Myocyte (in vitro differentiated cells): ENCODE measurements at regions not wholly inside any gene's neighbourhood (a gene's known extent, or its start where the extent isn't known, plus 50 kb on each side); places are given as distances from the start of the nearest gene placed in this dataset.
"Not testable (repeated sequence)": the region's sequence is repeated elsewhere in the genome, so short reads cannot be mapped to it uniquely, and the experiment has no call there.

Source experiments
- DNase-seq: peaks from one replicate; pipeline ENCODE4 v3.0.0-alpha.2; 2012; ENCODE audit warnings: low read depth

DNA sequence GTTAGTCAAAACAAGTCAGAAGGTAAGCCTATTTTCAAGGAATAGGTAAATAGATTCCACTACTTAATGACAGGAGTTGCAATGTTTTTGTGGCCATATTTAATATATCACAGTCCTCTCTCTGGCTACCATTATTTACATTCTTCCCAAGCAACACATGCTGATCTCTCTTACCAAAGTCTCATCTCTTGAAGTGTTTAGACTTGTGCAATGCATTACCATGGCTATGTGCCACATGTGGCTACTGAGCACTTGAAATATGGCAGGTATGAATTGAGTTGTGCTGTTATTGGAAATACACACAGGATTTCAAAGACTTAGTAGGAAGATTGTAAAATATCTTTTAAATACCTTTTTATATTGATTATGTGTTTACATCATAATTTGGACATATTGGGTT is 262.4 kb upstream of the PDE3A start:
- no peak for DNase-seq

DNA sequence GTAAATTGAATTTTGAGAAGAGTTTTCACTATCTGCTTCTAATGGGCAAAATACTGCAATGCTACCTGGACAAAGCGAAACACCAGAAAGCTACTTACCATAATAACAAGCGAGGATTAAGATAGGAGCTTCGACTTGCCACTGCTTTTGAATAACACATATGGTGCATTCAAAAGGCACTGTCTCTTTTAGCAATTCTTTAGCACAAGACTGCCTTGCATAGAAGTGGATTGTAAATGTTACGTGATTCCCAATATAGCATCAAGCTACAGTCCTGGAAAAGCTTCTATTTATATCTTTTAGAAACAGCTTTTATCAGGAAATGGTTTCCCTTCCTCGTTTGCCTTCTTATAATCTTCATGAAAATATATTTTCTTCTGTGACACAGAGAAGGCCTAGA is 258.7 kb upstream of the PDE3A start:
- DNase-seq: no peak

DNA sequence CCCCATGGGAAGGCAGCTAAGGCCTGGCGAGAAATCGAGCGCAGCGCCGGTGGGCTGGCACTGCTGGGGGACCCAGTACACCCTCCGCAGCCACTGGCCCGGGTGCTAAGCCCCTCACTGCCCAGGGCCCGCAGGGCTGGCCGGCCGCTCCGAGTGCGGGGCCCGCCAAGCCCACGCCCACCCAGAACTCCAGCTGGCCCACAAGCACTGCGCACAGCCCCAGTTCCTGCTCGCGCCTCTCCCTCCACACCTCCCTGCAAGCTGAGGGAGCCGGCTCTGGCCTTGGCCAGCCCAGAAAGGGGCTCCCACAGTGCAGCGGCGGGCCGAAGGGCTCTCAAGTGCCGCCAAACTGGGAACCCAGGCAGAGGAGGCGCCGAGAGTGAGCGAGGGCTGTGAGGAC is 253.0 kb upstream of the PDE3A start:
- DNase-seq: not testable (repeated sequence)

DNA sequence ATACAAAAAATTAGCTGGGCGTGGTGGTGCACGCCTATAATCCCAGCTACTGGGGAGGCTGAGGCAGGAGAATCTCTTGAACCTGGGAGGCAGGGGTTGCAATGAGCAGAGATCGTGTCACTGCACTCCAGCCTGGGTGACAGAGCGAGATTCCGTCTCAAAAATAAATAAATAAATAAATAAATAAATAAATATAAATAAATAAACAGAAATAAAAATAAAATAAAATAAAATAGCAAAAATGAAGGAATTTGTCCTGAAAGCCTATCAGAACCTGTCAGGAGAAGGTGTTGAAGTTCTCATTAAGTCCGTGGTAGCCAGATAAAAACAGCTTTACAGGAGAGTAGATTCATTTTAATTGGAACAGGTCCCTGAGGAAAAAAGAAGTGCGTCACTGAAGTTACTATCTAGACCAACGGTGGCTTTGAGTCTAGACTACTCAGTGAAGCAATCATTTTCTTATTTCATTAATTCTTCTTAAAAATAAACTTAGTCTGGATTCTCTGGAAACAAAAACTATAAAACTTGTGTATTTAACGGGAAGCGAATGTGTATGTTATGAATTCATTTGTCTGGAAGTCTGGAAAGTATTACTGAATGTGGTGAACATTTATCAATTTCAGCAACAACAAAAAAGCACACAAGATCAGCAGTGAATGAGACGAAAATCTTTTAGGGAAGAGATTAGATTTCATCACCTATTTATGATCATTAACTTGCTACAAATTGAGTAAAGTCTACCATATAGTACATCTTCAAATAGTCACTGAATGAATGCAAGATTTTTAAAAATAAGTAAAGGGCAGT is 248.5 kb upstream of the PDE3A start:
- DNase-seq: no peak

DNA sequence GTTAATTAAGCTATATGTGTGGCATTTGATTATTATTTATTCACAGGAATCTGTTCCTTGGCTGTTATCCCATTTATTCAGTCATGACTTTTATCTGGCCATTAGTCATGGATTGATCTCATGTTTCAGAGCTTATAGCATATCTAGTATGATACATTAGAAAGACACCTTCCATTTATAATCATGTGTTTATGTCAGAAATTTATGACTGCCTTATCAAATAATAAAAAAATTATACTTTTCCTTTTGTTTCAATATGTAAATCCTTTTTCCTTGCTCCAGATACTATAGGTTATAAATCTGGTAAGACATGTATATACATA is 248.0 kb upstream of the PDE3A start:
- no peak for DNase-seq

DNA sequence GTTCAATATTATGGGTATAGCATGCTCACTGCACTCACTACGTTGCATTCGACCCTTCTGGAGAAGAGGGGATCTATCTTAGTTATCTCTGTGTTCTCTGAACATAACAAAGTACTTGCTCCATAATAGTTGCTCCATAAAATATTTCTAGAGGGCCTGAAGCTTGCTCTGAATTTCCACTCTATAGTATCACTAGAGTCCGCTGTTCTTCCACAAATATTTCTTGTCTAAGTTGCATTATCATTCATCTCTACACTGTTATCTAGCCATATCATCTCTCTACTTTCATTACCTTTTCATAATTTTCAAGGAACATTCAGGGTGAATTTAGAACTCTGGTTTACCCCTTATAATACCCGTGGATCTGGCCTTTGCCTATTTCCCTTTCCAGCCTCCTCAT is 246.1 kb upstream of the PDE3A start:
- DNase-seq: no peak

DNA sequence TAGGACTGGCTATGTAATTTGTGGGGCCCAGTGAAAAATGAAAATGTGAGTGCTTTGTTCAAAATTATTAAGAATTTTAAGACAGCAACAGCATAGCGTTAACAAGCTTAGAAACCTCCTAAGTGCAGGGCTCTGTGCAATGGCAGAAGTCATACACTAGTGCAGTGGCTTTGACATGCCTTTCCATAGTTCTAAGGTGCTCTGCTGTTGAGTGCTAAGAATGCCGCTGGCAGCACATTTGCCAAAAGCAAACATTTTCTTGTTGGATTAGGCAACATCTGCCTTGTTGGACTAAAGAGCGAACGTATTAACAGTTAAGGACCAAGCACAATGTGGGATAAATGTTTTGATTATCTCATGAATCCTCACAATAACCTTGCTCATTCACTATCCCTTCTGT is 244.9 kb upstream of the PDE3A start:
- no peak for DNase-seq

DNA sequence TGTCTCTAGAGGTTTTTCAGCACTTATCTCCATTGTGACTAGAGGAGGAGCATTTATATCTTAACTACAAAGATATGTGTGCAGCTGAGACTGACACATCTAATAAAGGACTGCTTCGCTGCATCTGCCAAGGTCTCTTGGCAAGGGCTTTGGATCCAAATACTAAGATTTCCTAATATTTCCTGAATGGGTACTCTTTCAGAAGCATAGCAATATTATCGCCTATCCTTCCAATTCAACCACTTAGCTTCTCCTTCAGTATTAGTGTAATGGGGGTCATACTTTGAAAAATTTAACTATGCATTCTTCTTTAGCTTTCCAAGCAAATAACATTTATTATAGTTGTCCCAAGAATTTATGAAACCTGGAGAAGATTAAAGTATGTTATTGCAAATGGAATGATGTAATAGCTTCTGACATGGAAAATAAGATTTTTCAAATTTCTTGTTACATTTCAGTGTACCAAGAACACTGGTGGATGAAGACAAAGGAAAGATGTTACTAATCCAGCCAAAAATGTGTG is 243.0 kb upstream of the PDE3A start:
- no peak for DNase-seq

DNA sequence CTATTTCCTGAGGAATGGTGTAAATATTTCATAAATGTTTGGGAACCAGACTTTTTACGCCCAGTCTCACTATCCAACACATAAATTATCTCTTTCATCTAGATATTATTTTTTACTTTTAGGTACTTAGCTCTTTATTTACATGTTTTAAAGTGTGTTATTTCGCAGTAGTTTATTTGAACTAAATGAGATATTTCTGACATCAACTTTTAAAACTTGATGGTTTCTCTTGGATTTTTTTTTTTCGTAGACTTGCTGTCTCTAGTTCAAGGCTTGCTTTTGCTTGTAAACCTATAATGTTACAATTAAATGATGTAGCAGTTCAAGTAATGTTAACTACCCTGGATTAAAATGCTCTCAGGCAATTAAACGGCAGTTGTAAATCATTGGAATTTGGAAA is 241.7 kb upstream of the PDE3A start:
- no peak for DNase-seq

DNA sequence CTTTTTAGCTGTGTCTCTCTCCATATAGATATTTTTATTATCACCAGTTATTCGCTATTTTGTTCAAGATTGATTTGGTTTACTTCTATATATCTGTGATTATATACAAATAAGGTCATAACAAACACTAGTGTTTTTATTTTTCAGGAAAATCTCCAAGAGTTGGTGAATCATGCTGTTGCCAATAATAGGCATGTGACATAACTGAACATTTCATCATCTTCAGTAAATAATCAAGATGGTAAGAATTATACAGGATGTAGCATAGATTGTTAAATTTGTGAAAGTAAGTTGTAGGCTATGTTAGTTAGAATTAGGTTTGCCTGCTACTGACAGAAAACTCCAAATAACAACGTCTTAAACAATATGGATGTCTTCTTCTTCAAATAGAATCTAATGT is 240.9 kb upstream of the PDE3A start:
- DNase-seq: no peak

DNA sequence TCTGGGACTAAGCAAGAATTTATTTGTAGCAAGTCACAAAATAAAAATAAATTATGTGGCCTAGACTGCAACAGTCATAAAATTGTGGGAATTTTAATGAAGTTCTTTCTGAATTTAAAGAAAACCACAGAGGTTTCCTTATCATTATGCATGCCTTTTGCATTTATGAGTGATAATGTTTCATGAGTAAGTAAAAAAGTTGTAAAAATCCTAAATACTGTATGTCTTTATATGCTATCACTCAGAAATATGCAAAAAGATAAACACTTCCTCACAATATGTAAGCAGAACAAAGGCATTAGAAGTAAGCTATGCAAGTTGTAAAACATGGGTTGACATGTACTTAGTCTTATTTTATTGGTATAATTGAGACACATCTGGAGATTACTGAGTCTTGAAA is 239.4 kb upstream of the PDE3A start:
- DNase-seq: no peak

DNA sequence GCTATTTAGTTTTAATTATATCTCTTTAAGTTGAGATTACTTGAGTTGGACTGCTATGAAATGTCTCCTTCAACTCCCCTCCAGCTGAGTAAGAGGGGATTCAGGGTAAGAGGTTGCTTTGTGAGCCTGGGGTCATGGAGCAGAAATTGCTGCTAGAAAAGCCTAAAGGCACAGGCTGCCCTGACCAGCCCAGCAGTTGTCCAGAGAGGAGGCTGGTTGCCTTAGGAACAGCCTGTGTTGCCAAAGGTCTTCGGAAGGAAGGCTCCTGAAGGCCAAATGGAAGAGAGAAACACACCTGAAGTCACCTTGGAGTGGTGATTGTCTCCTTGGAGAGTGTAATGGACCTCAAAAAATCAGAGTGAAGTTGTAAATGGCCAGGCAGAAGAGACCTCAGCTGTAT is 235.5 kb upstream of the PDE3A start:
- no peak for DNase-seq

DNA sequence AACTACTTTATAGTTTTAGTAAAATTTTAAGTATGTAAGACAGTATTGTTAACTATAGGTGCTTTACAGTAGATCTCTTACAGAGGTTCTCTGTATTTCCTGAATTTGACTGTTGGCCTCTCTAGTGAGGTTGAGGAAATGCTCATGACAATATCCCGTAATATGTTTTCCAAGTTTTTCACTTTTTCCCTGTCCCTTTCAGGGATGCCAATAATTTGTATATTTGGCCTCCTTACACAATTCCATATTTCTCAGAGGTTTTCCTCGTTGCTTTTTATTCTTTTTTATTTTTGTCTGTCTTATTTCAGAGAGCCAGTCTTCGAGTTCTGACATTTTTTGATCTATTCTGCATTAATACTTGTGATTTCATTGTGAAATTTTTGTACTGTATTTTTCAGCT is 233.7 kb upstream of the PDE3A start:
- no peak for DNase-seq

DNA sequence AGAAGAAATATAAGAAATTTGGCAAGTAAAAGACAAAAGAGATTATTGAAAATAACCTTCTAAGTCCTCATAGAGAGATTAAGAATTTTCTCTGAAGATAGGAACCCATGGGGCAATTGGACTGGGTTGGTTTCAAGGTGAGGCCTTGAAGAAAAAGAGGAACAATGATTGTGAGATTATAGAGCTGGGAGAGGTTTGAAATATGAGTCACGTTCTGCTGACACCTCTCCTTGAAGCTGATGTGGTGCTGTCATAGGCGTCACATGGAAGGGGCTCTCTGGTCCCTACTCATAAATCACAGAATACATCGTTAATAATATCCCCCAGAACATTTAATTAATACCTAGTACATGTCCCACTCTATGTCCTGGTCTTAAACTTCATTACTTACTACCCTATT is 227.6 kb upstream of the PDE3A start:
- DNase-seq: no peak

DNA sequence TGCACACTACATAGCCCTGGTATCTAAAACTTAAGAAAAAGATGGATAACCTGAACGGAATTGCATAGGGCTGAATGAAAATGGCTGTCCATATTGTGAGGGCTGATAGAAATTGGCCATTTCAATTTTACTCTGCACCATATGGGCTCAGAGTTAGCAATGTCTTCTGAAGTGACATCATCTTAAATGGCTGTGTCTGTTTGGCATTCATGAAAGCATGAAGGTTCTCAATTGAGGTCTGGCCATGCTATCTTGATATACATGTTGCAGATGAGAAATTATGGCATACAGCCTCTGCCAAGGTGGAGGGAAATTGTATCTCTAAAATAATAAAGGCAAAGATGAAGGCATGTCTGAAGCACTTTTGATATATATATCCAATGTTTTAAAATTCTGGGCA is 226.0 kb upstream of the PDE3A start:
- DNase-seq: no peak

DNA sequence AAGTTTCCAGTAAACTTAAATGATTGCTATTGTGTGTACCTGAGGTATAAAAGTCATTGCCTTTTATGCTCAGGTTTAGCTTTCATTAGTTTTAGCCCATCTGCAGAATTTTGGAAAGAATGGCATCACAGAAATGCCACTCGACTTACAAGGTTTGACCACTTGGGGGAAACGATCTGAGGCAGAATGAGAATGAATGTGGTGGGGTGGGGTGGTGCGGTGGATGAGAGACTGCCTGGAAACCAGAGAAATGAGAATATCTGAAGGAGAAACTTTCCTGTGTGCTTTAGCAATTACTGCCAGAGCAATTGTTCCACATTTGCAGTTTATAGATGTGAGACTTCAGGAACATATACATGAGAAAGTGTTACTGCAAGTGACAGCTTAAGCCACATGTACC is 225.4 kb upstream of the PDE3A start:
- no peak for DNase-seq

DNA sequence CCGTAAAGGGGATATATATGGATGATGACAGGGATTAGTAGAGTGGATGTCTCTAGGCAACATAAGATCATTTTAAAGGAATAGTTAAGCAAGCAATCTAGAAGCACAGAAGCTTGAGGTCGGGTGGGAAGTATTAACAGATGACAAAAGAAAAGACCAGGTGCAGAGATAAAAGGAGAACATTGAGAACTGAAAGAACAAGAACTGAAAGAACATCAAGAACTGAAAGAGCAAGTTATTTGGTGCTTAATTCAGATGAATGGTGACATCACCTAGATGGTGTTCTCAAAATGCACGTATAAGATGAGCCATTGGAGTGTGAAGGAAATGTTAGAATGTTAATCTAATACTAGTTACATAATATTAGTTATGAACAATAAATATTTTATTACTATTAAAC is 224.0 kb upstream of the PDE3A start:
- no peak for DNase-seq

DNA sequence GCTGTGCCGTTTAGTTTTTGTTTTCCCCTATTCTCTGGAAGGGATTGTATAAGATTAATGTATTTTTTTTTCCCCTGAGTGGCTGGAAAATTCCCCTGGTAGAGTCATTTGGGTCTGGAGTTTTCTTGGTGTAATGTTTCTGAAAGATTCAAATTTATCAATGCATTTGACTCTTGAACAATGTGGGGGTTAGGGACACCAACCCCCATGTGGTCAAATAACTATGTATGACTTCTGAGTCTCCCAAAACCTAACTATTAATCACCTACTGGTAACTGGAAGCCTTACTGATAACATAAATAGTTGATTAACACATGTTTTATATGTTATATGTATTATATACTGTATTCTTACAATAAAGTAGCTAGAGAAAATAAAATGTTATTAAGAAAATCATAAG is 220.1 kb upstream of the PDE3A start:
- no peak for DNase-seq

DNA sequence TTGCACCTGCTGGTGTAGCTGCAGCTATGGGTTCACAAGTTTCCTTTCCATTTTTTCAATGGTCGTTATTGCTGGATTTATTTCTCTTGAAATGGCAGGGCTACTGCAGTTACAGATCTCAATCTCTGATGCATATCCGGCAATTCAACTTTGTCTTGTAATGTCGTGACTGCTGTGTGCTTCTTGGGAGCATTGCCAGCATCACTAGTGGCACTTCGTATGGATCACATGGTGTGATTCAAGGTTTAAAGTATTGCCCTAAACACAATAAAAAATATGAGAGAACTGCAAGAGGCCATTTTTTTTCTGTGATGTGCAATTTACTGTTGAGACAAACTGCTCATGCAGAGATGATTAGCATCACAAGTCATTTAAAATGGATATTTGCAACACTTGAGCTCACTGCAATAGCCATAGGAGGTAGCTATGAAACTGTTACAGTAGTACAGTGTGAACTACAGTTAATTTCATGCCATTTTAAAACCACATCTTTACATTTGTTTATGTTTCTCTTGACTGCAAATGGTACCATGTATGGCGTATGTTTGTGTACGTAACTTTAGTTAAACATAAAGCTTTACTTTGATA is 217.4 kb upstream of the PDE3A start:
- no peak for DNase-seq

DNA sequence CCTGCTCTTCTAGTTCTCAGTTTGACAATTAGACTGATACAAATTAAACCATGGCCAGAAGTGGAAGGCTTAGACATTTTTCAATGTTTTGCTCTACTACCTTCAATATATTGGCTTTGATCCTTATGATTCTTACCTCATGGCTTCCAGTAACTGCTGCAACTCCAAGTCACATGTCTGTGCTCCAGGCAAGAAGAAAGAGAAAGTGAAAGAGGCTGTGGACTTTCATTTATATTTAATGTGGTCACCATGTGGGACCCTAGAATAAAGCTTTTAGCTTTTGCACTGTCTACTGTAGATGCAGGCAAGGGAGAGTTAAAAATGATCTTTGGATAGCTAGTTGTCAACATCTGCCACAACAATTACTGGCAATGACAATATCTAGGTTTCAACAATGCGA is 214.3 kb upstream of the PDE3A start:
- DNase-seq: peak; percentile 1

DNA sequence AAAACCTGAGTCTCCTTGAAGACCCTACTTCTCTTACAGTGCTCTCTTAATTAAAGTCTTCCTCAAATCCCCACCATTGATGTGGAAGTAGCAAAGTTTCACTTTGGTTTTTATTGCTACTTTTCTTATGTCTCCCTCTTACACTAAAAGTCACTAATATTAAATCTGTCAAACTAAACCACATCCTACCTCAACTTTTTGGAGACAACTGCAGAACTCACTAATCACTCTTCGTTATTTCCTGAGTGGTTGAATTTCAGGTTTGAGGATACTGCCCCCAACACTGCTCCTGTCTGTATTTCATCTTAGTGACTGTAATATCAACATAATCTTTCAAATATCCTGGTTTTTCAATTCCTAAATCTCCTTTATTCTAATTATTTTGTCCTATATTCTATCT is 213.0 kb upstream of the PDE3A start:
- no peak for DNase-seq

DNA sequence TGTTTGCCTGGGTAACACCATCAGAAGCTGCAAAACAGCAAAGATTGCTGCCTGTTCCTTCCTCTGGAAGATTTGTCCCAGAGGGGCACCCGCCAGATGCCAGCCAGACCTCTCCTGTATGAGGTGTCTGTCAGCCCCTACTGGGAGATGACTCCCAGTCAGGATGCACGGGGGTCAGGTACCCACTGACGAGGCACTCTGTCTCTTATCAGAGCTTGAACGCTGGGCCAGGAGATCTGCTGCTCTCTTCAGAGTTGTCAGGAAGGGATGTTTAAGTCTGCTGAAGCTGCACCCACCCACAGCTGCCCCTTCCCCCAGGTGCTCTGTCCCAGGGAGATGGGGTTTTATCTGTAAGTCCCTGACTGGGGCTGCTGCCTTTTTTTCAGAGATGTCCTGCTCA is 207.4 kb upstream of the PDE3A start:
- not testable (repeated sequence) for DNase-seq

DNA sequence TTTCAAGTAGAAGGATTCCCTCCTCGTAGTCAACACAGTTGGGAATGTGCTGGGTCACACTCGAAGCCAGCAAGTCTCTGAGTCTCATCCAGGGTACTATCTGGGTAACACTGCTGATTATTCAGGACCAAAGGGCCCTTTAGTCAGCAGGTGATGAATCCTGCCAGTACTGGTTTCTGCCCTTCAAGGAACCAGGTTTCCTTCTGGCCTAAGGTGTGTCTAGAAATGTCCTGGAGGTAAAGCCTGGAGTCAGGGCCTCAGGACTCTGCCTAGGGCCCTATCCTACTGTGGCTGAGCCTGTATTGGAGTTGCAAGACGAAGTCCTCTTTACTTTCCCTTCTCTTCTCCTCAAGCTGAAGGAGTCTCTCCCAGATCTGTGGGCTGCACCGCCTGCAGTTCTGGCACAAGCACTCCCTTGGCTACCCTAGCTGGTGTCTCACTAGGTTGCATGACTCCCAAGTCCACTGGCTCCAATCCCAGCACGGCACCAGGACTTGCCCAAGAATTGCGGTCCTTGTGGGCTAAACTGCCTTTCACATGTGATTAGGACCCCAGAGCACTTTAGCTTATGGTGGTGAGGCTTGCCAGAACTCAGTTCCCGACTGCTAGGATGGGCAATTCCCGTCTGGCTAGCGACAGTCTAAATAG is 193.7 kb upstream of the PDE3A start:
- no peak for DNase-seq
